SU-DHL-6 (cell line): ENCODE measurements at regions not wholly inside any gene's neighbourhood (a gene's known extent, or its start where the extent isn't known, plus 50 kb on each side); places are given as distances from the start of the nearest gene placed in this dataset.

ENCODE experiments used
- H2AFZ ChIP-seq: fragments of 200-600 bp; sonication (generic); 2 replicates; pipeline ENCODE4 v1.6.1; 2014; ENCODE audit warnings: low read depth, mild to moderate bottlenecking, moderate library complexity, mixed read lengths, antibody characterized with exemption, low read length; ENCODE audit not compliant: severe bottlenecking
- H3F3A ChIP-seq: fragments of 200-600 bp; shearing (Covaris generic); 2 replicates; pipeline ENCODE4 v1.6.0; 2016; ENCODE audit warnings: antibody characterized with exemption, mild to moderate bottlenecking; ENCODE audit not compliant: insufficient read depth
- H3K27ac ChIP-seq: fragments of 200-600 bp; sonication (generic); 2 replicates; pipeline ENCODE4 v1.5.1; 2016; ENCODE audit warnings: low read depth, mild to moderate bottlenecking, low read length, moderate library complexity, mixed read lengths
- H3K27me3 ChIP-seq: fragments of 200-600 bp; sonication (generic), shearing (Covaris generic); 2 replicates; pipeline ENCODE4 v1.6.0; 2014; ENCODE audit warnings: mild to moderate bottlenecking, low read length
- H3K36me3 ChIP-seq: fragments of 200-600 bp; sonication (generic); 2 replicates; pipeline ENCODE4 v1.6.1; 2014; ENCODE audit warnings: mild to moderate bottlenecking, low read length, mixed read lengths
- H3K4me2 ChIP-seq: fragments of 300-600, 200-600 bp; shearing (Covaris generic), sonication (generic); 2 replicates; pipeline ENCODE4 v1.6.0; 2014; ENCODE audit warnings: low read length, low read depth, mild to moderate bottlenecking; ENCODE audit not compliant: poor library complexity, severe bottlenecking
- H3K4me3 ChIP-seq: fragments of 200-600 bp; sonication (generic); 2 replicates; pipeline ENCODE4 v1.5.1; 2014; ENCODE audit warnings: antibody characterized with exemption, low read length, mild to moderate bottlenecking, mixed read lengths; ENCODE audit not compliant: insufficient read depth, poor library complexity, severe bottlenecking
- H3K79me2 ChIP-seq: fragments of 200-600 bp; sonication (generic); 2 replicates; pipeline ENCODE4 v1.6.1; 2014; ENCODE audit warnings: mild to moderate bottlenecking, low read length, moderate library complexity; ENCODE audit not compliant: insufficient read depth
- H3K9ac ChIP-seq: fragments of 200-600 bp; sonication (generic); 2 replicates; pipeline ENCODE4 v1.7.0; 2014; ENCODE audit warnings: mild to moderate bottlenecking, low read length
- H3K9me2 ChIP-seq: fragments of 200-600 bp; sonication (generic); replicated peaks from 2 replicates; pipeline ENCODE4 v1.6.1; 2014; ENCODE audit warnings: low read length; ENCODE audit not compliant: insufficient read depth
- H3K9me3 ChIP-seq: fragments of 200-600 bp; sonication (generic); 2 replicates; pipeline ENCODE4 v1.6.1; 2014; ENCODE audit warnings: low read length, mixed read lengths; ENCODE audit not compliant: insufficient read depth
- H4K20me1 ChIP-seq: fragments of 200-600 bp; sonication (generic); 2 replicates; pipeline ENCODE4 v1.6.1; 2014; ENCODE audit warnings: low read depth, mild to moderate bottlenecking, antibody characterized with exemption, low read length, moderate library complexity, mixed read lengths
- EZH2phosphoT487 ChIP-seq: fragments of 200-600 bp; sonication (generic), shearing (Covaris generic); conservative IDR thresholded peaks from 2 replicates; pipeline ENCODE4 v1.6.1; 2018; ENCODE audit warnings: mild to moderate bottlenecking, antibody characterized with exemption, low read length, moderate library complexity, mixed read lengths
- TF ChIP-seq, protein P1 (sequence below): fragments of 200-600 bp; sonication (generic); IDR thresholded peaks from one replicate; pipeline ENCODE4 v1.5.1; 2017; ENCODE audit warnings: antibody characterized with exemption, mild to moderate bottlenecking, low read length, moderate library complexity; ENCODE audit not compliant: insufficient read depth, poor library complexity, severe bottlenecking

DNA sequence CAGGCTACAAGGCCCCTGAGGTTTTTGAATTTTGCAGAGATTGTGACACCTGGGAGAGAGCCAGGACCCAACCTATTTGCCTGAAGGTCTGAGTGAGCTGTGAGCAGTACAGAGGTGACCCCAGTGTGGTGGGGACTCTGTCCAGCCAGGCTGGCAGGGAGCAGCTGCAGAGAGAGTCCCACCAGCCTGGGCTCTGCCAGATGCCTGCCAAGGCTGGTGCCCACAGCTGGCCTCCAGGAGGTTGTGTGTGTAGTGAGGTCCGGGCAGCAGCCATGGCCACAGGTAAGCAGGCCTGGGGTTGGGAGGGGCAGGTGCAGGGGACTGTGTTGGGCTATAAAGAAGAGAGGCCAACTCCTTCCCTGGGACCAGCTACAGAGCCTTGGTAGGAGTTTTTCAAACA is 144.8 kb downstream of the CRYBB2 start:
- no peak overlapping the region for H3K9ac ChIP-seq

DNA sequence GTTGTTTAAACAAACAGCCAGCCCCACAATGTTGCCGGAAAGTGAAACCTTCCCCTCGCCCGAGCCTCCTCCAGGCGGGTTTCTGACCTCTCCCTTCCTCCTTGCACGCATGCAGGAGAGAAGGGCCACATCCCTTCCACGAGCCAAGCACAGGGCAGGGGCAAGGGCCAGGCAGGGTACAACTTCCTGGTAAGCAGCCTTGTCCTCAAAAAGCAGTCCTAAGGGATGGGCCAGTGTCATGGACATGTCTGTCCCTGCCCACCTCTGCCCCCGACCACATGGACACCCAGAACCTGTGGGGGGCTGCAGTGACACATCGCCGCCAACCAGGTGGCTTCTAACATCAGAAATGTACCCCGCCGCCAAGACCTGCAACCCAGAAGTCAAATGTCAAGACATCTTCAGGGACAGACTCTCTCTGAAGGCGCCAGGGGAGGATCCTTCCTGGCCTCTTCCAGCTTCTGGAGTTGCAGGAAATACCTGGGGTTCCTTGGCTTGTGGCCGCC is 145.3 kb downstream of the CRYBB2 start:
- Histone ChIP-seq H3K27ac (no peak overlapping the region), H2AFZ (no peak overlapping the region), H3K4me2 (no peak overlapping the region)

More for the DNA sequence above, 144.8 kb downstream of the CRYBB2 start:
- Histone ChIP-seq H3K9me3 (no peaks in the 10 kb centered on the region), H3K4me2 (no peak overlapping the region), H3K79me2 (no peaks in the 10 kb centered on the region), H3K4me3 (no peak overlapping the region), H4K20me1 (no peaks in the 10 kb centered on the region), H3K36me3 (no peaks in the 10 kb centered on the region), H3F3A (no peaks in the 10 kb centered on the region), H3K27me3 (no peaks in the 10 kb centered on the region), H3K27ac (no peak overlapping the region), H3K9me2 (no peaks in the 10 kb centered on the region), H2AFZ (no peak overlapping the region)
- TF ChIP-seq, protein P1, sequence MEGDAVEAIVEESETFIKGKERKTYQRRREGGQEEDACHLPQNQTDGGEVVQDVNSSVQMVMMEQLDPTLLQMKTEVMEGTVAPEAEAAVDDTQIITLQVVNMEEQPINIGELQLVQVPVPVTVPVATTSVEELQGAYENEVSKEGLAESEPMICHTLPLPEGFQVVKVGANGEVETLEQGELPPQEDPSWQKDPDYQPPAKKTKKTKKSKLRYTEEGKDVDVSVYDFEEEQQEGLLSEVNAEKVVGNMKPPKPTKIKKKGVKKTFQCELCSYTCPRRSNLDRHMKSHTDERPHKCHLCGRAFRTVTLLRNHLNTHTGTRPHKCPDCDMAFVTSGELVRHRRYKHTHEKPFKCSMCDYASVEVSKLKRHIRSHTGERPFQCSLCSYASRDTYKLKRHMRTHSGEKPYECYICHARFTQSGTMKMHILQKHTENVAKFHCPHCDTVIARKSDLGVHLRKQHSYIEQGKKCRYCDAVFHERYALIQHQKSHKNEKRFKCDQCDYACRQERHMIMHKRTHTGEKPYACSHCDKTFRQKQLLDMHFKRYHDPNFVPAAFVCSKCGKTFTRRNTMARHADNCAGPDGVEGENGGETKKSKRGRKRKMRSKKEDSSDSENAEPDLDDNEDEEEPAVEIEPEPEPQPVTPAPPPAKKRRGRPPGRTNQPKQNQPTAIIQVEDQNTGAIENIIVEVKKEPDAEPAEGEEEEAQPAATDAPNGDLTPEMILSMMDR: no peak
- no peak for TF ChIP-seq EZH2phosphoT487

DNA sequence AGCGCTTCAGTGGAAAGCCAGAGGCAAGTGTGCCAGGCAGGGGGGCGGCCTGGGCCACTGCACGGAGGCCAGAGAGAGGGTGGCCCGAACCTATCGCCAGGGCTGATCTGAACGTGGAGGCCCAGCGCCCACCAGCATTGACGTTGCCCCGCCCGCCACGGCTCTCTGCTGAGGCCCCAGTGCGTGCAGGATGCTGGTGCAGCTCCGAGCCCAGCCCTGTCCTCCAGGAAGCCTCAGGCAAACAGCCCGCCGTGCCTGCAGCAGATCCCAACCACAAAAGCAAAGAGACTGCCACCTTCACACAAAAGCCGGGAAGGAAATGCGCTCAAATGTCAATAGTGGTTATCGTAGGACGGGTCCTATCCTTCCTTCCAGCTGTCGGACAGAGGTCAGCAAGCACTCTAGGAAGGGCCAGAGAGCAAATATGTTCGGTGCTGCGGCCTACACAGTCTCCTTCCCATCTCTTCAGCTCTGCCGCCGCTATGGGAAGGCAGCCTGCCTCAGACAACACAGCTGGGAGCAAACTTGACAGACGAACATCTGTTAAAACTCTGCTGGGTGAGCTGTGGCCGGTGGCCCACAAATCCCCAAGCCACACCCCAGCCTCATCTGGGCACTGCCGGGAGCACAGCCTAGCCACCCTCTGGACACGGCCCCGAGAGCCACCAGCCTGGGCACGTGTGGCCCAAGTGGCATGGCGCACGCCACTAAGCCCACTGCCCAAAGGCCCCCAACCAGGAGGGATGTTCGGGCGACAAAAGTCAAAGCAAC is 146.2 kb downstream of the CRYBB2 start:
- no peaks in the 10 kb centered on the region for H3K9me2 ChIP-seq
- no peaks in the 10 kb centered on the region for H3K79me2 ChIP-seq
- H3F3A ChIP-seq: no peaks in the 10 kb centered on the region
- H3K9ac ChIP-seq: no peak overlapping the region
- no peak overlapping the region for H3K4me3 ChIP-seq
- H3K9me3 ChIP-seq: no peaks in the 10 kb centered on the region
- no peaks in the 10 kb centered on the region for H4K20me1 ChIP-seq
- no peaks in the 10 kb centered on the region for H3K27me3 ChIP-seq
- TF ChIP-seq, protein P1: no peak
- TF ChIP-seq EZH2phosphoT487: no peak
- H2AFZ ChIP-seq: no peak overlapping the region
- no peak overlapping the region for H3K4me2 ChIP-seq
- H3K36me3 ChIP-seq: no peaks in the 10 kb centered on the region
- H3K27ac ChIP-seq: no peak overlapping the region

More for the DNA sequence above, 145.3 kb downstream of the CRYBB2 start:
- Histone ChIP-seq H3K36me3 (no peaks in the 10 kb centered on the region), H3K27me3 (no peaks in the 10 kb centered on the region), H3K4me3 (no peak overlapping the region), H3F3A (no peaks in the 10 kb centered on the region), H4K20me1 (no peaks in the 10 kb centered on the region), H3K9ac (no peak overlapping the region), H3K9me3 (no peaks in the 10 kb centered on the region), H3K79me2 (no peaks in the 10 kb centered on the region), H3K9me2 (no peaks in the 10 kb centered on the region)
- no peak for TF ChIP-seq EZH2phosphoT487

DNA sequence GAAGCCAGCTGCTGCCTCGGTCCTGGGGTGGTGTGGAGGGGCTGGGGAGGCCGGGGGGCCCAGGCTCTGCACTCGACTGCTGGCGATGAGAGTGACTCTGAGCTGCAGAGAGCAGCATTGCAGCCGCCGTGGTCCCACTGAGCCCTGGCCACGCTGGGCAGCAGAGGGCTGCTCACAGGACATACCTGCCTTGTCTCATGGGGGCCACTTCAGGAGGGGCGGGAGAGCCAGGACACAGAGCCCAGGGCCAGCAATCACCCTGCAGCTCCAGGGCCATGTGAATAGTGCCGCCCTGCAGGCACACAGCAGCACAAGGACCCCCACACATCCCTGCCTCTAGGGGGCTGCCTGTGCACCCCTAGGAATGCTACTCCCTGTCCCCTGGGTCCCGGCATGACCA is 147.0 kb downstream of the CRYBB2 start:
- Histone ChIP-seq H3K4me3 (no peak overlapping the region), H3K9me2 (no peaks in the 10 kb centered on the region), H3K9me3 (no peaks in the 10 kb centered on the region), H2AFZ (no peak overlapping the region), H3K79me2 (no peaks in the 10 kb centered on the region), H4K20me1 (no peaks in the 10 kb centered on the region), H3K36me3 (no peaks in the 10 kb centered on the region), H3K27me3 (no peaks in the 10 kb centered on the region), H3K27ac (no peak overlapping the region), H3K9ac (no peak overlapping the region), H3F3A (no peaks in the 10 kb centered on the region), H3K4me2 (no peak overlapping the region)
- TF ChIP-seq, protein P1: no peak
- TF ChIP-seq EZH2phosphoT487: no peak
